Sigmoid colon (tissue), 4 donors: ENCODE measurements at regions not wholly inside any gene's neighbourhood (a gene's known extent, or its start where the extent isn't known, plus 50 kb on each side); places are given as distances from the start of the nearest gene placed in this dataset.

Experiments used
- CTCF ChIP-seq, 4 experiments: fragments of 450-650 bp in 3 of 4; fragments of 200-600 bp in 1 of 4; IDR thresholded peaks; one replicate each; pipeline ENCODE4 v1.5.1; 2016 to 2019; ENCODE audit warnings: antibody characterized with exemption in 4 of 4, mild to moderate bottlenecking in 3 of 4, moderate library complexity in 2 of 4
- EP300 ChIP-seq, 4 donors: sonication (generic); formaldehyde crosslinking; IDR thresholded peaks; one replicate each; pipeline ENCODE4 v1.6.1; 2017; ENCODE audit warnings: antibody characterized with exemption in 4 of 4
- POLR2A ChIP-seq, 2 donors: fragments of 450-650 bp; IDR thresholded peaks; one replicate each; pipeline ENCODE4 v1.6.1; 2016; ENCODE audit warnings: antibody characterized with exemption in 2 of 2, mild to moderate bottlenecking in 2 of 2, moderate library complexity in 2 of 2
- POLR2AphosphoS5 ChIP-seq, 4 donors: sonication (generic); formaldehyde crosslinking; IDR thresholded peaks; one replicate each; pipeline ENCODE4 v1.6.1; 2017; ENCODE audit warnings: antibody characterized with exemption in 4 of 4

- TF ChIP-seq CTCF (IDR thresholded peaks at IDR 0.05), result no peak
- no peak for TF ChIP-seq POLR2AphosphoS5 (IDR thresholded peaks at IDR 0.05)
- no peak for TF ChIP-seq POLR2A (IDR thresholded peaks at IDR 0.05)
- TF ChIP-seq EP300 (IDR thresholded peaks at IDR 0.05), result no peak
Observed at GRCh38 chr9:89843591-89843990, 238.8 kb downstream of the GADD45G start.
